ENCODE measurements at regions not wholly inside any gene's neighbourhood (a gene's known extent, or its start where the extent isn't known, plus 50 kb on each side); places are given as distances from the start of the nearest gene placed in this dataset.

DNA sequence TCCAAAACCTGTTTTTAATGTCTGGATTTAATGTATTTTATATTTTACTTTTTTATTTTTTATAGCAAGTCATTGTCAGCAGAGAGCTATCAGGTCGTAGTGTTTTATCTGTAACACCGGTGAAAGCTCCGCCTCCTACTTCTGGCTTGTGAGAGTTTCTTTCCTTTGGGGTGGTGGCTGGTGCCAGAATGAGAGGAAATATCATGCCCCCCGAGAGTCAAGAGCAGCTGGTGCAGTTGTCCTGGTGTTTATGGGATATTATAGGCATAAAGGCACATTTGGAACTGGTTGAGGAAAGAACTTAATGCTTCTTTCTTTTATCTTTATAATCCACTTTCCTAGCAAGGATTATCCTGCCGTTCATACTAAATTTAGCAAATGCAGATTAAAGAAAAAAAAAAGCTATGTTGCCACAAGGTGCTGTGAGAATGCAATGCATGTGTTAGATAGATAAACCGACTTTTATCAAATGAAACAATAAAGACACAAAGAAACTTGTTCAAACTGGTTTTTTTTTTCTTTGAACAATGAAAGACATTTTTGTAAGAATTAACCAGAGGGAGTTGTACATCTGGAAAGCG is 260.1 kb upstream of the PLSCR5 start:
- no peak for TF ChIP-seq CTCF (conservative IDR thresholded peaks at IDR 0.05; ENCODE audit: low read depth, low read length)
- no peak for TF ChIP-seq CHD1 (IDR thresholded peaks at IDR 0.05; ENCODE audit: low read depth, low read length)
- TF ChIP-seq BHLHE40 (IDR thresholded peaks at IDR 0.05; ENCODE audit: low read depth, low read length) = no peak
- TF ChIP-seq USF2 (IDR thresholded peaks at IDR 0.05; ENCODE audit: low read depth, low read length) = no peak
- no peak for TF ChIP-seq RFX5 (IDR thresholded peaks at IDR 0.05; ENCODE audit: low read depth, low read length)
- no peak for TF ChIP-seq POLR2A (IDR thresholded peaks at IDR 0.05; ENCODE audit: low read depth, low read length)
- no peak for TF ChIP-seq CEBPB (IDR thresholded peaks at IDR 0.05; ENCODE audit: low read depth, low read length)
- TF ChIP-seq RAD21 (IDR thresholded peaks at IDR 0.05; ENCODE audit: low read length) = no peak
- TF ChIP-seq MAZ (IDR thresholded peaks at IDR 0.05; ENCODE audit: borderline replicate concordance, low read depth, low read length) = no peak
- no peak for TF ChIP-seq MAFK (IDR thresholded peaks at IDR 0.05; ENCODE audit: low read depth, low read length)
- TF ChIP-seq MXI1 (IDR thresholded peaks at IDR 0.05; ENCODE audit: borderline replicate concordance, low read depth, low read length) = no peak
- TF ChIP-seq SMC3 (IDR thresholded peaks at IDR 0.05; ENCODE audit: low read depth, low read length) = no peak
- no peak for TF ChIP-seq FOS (IDR thresholded peaks at IDR 0.05; ENCODE audit: low read depth, low read length)
